ENCODE measurements at regions not wholly inside any gene's neighbourhood (a gene's known extent, or its start where the extent isn't known, plus 50 kb on each side); places are given as distances from the start of the nearest gene placed in this dataset.

- H3K27ac ChIP-seq (ENCODE audit: low read depth in 1 of 2, low read length in 2 of 2): no peak overlapping the region
- H3K9me3 Mint-ChIP-seq: peaks cover 0 to 3% (median 0%) of the 10 kb centered on the region in 7 donors
- H3K36me3 ChIP-seq (replicated peaks in 1 of 2; ENCODE audit: control insufficient read depth in 1 of 2, insufficient read depth in 2 of 2, low read length in 2 of 2): no peaks in the 10 kb centered on the region
- no peak for DNase-seq
- H2AFZ ChIP-seq (ENCODE audit: insufficient read depth, low read depth, low read length, poor library complexity, severe bottlenecking): no peak overlapping the region
- H3K27me3 Mint-ChIP-seq (ENCODE audit: low read depth in 3 of 3): peaks cover 17 to 28% (median 22%) of the 10 kb centered on the region in 3 donors
- no peak overlapping the region for H3K4me3 ChIP-seq (replicated peaks in 1 of 3; ENCODE audit: low read depth in 2 of 3, low read length in 3 of 3)
- H3K4me1 ChIP-seq (ENCODE audit: control insufficient read depth in 1 of 2, insufficient read depth in 2 of 2, low read length in 2 of 2): no peaks in the 10 kb centered on the region
- no peak overlapping the region for H3K4me2 ChIP-seq (replicated peaks; ENCODE audit: extremely low read depth, low read length, poor library complexity, severe bottlenecking)
- intact Hi-C loops (cut with micrococcal nuclease): no loop called here
- no peaks in the 10 kb centered on the region for H4K20me1 ChIP-seq (ENCODE audit: insufficient read depth, low read length)
- no peak for TF ChIP-seq CTCF (IDR thresholded peaks at IDR 0.05)
- H3K79me2 ChIP-seq (ENCODE audit: insufficient read depth, low read length): no peaks in the 10 kb centered on the region
- H3K9ac ChIP-seq (ENCODE audit: insufficient read depth, low read length, poor library complexity, severe bottlenecking): no peak overlapping the region
- no peaks in the 10 kb centered on the region for H3K9me3 ChIP-seq (replicated peaks in 1 of 2; ENCODE audit: control insufficient read depth in 1 of 2, insufficient read depth in 1 of 2, low read length in 2 of 2)
- no peak overlapping the region for H3K4me3 Mint-ChIP-seq
- H3K27ac Mint-ChIP-seq: no peak overlapping the region
- H3K27me3 ChIP-seq (ENCODE audit: control insufficient read depth in 2 of 2, insufficient read depth in 2 of 2, low read length in 2 of 2): peaks cover 0 to 6% of the 10 kb centered on the region in 2 donors
- WGBS (ENCODE audit: insufficient coverage): 73% methylated on average over 2 of the region's 5 CpGs
- H3K4me1 Mint-ChIP-seq: no peaks in the 10 kb centered on the region
- H3K36me3 Mint-ChIP-seq: no peaks in the 10 kb centered on the region
Observed at GRCh38 chr9:97769208-97769607, 72.1 kb upstream of the XPA start.

GRCh38 chr9:97770808-97771372 lies 73.8 kb upstream of the XPA start:
- Histone ChIP-seq H3K27ac (ENCODE audit: low read depth in 1 of 2, low read length in 2 of 2) (no peak overlapping the region), H3K4me2 (replicated peaks; ENCODE audit: extremely low read depth, low read length, poor library complexity, severe bottlenecking) (no peak overlapping the region), H3K79me2 (ENCODE audit: insufficient read depth, low read length) (no peaks in the 10 kb centered on the region), H3K4me3 (replicated peaks in 1 of 3; ENCODE audit: low read depth in 2 of 3, low read length in 3 of 3) (no peak overlapping the region), H3K27me3 (ENCODE audit: control insufficient read depth in 2 of 2, insufficient read depth in 2 of 2, low read length in 2 of 2) (peaks cover 1 to 6% of the 10 kb centered on the region in 2 donors), H3K36me3 (replicated peaks in 1 of 2; ENCODE audit: control insufficient read depth in 1 of 2, insufficient read depth in 2 of 2, low read length in 2 of 2) (no peaks in the 10 kb centered on the region), H3K9ac (ENCODE audit: insufficient read depth, low read length, poor library complexity, severe bottlenecking) (no peak overlapping the region), H3K4me1 (ENCODE audit: control insufficient read depth in 1 of 2, insufficient read depth in 2 of 2, low read length in 2 of 2) (no peaks in the 10 kb centered on the region), H3K9me3 (replicated peaks in 1 of 2; ENCODE audit: control insufficient read depth in 1 of 2, insufficient read depth in 1 of 2, low read length in 2 of 2) (no peaks in the 10 kb centered on the region), H4K20me1 (ENCODE audit: insufficient read depth, low read length) (no peaks in the 10 kb centered on the region), H2AFZ (ENCODE audit: insufficient read depth, low read depth, low read length, poor library complexity, severe bottlenecking) (no peak overlapping the region)
- intact Hi-C loops (cut with micrococcal nuclease): no loop called here
- Mint-ChIP-seq H3K36me3 (no peaks in the 10 kb centered on the region), H3K4me3 (peak overlapping the region in 1 of 2 donors; percentile 2), H3K27ac (no peak overlapping the region), H3K27me3 (ENCODE audit: low read depth in 3 of 3) (peaks cover 15 to 33% (median 19%) of the 10 kb centered on the region in 3 donors), H3K4me1 (no peaks in the 10 kb centered on the region), H3K9me3 (peaks cover 0 to 3% (median 0%) of the 10 kb centered on the region in 7 donors)
- DNase-seq: no peak
- no CpG with 5 or more reads among the region's 1 CpG for WGBS (ENCODE audit: insufficient coverage)
- TF ChIP-seq CTCF (IDR thresholded peaks at IDR 0.05): no peak
